OCI-LY7 (cell line): ENCODE measurements at regions not wholly inside any gene's neighbourhood (a gene's known extent, or its start where the extent isn't known, plus 50 kb on each side); places are given as distances from the start of the nearest gene placed in this dataset.

Experiments used
- BruUV-seq: library from RNA; stranded (reverse); fragments of 400-500 nt; replicated peaks from 2 replicates; lab custom pipeline; 2021; lab: Mats Ljungman, UMichigan
- CTCF ChIA-PET: fragments of 300-600 bp; sonication (Branson Sonifier 250); formaldehyde crosslinking; loops from one replicate; lab custom pipeline; 2022; ENCODE audit warnings: antibody characterized with exemption; ENCODE audit not compliant: unreplicated experiment; lab: Charles Lee
- POLR2A ChIA-PET: fragments of 300-600 bp; sonication (Branson Sonifier 250); formaldehyde crosslinking; loops from one replicate; lab custom pipeline; 2022; ENCODE audit warnings: antibody characterized with exemption; lab: Charles Lee
- DNase-seq: peaks from one replicate; pipeline ENCODE4 v3.0.0-alpha.2; 2015; ENCODE audit warnings: low spot score
- H2AFZ ChIP-seq: fragments of 200-600 bp; sonication (generic), shearing (Covaris generic); 2 replicates; pipeline ENCODE4 v1.6.1; 2014; ENCODE audit warnings: mild to moderate bottlenecking, antibody characterized with exemption, low read length, moderate library complexity
- H3K27ac ChIP-seq: fragments of 200-600 bp; sonication (generic); 2 replicates; pipeline ENCODE4 v1.5.1; 2014; ENCODE audit warnings: mixed run types, low read depth, mild to moderate bottlenecking, moderate library complexity, low read length, inconsistent platforms; ENCODE audit not compliant: poor library complexity, severe bottlenecking
- H3K36me3 ChIP-seq: fragments of 200-600 bp; sonication (generic); 2 replicates; pipeline ENCODE4 v1.6.1; 2014; ENCODE audit warnings: mild to moderate bottlenecking, antibody characterized with exemption, low read length, moderate library complexity, mixed read lengths; ENCODE audit not compliant: insufficient read depth
- H3K4me1 ChIP-seq: fragments of 200-600 bp; sonication (generic); 2 replicates; pipeline ENCODE4 v1.5.1; 2014; ENCODE audit warnings: mild to moderate bottlenecking, low read length; ENCODE audit not compliant: insufficient read depth, poor library complexity, severe bottlenecking
- H3K4me2 ChIP-seq: fragments of 200-600 bp; sonication (generic); 2 replicates; pipeline ENCODE4 v1.6.1; 2014; ENCODE audit warnings: mild to moderate bottlenecking, low read length
- H3K4me3 ChIP-seq: fragments of 200-600 bp; sonication (generic); 2 replicates; pipeline ENCODE4 v1.5.1; 2014; ENCODE audit warnings: mild to moderate bottlenecking, low read depth, low read length; ENCODE audit not compliant: poor library complexity, severe bottlenecking
- H3K79me2 ChIP-seq: fragments of 200-600 bp; sonication (generic); 2 replicates; pipeline ENCODE4 v1.6.1; 2016; ENCODE audit warnings: low read depth, mild to moderate bottlenecking, low read length, moderate library complexity, mixed read lengths; ENCODE audit not compliant: insufficient read depth
- H3K9me2 ChIP-seq: fragments of 200-600 bp; sonication (generic); 2 replicates; pipeline ENCODE4 v1.6.1; 2016; ENCODE audit warnings: mild to moderate bottlenecking, low read length, mixed read lengths; ENCODE audit not compliant: insufficient read depth
- H3K9me3 ChIP-seq: fragments of 200-600 bp; sonication (generic); 2 replicates; pipeline ENCODE4 v1.6.1; 2014; ENCODE audit warnings: mild to moderate bottlenecking, mixed run types, low read length, mixed read lengths
- H4K20me1 ChIP-seq: fragments of 200-600 bp; sonication (generic); 2 replicates; pipeline ENCODE4 v1.6.1; 2014; ENCODE audit warnings: mild to moderate bottlenecking, antibody characterized with exemption, low read length, moderate library complexity, mixed read lengths; ENCODE audit not compliant: insufficient read depth
- CTCF ChIP-seq: fragments of 200-600 bp; sonication (generic); conservative IDR thresholded peaks from 2 replicates; pipeline ENCODE4 v1.5.1; 2014; ENCODE audit warnings: mild to moderate bottlenecking, antibody characterized with exemption, low read length, moderate library complexity, mixed read lengths
- EZH2phosphoT487 ChIP-seq: fragments of 200-600 bp; sonication (generic); IDR thresholded peaks from 2 replicates; pipeline ENCODE4 v1.6.1; 2018; ENCODE audit warnings: low read depth, borderline replicate concordance, mild to moderate bottlenecking, mixed run types, antibody characterized with exemption, low read length, moderate library complexity, mixed read lengths
- intact Hi-C: fragments of 100-400 bp; cut with micrococcal nuclease; formaldehyde crosslinking; loops from one replicate; pipeline ENCODE4 v1.10.0; 2022; ENCODE audit not compliant: unreplicated experiment

GRCh38 chr20:24746351-24746685 lies 202.8 kb upstream of the CST7 start:
- H3K4me2 ChIP-seq, result no peak overlapping the region
- TF ChIP-seq EZH2phosphoT487, result no peak
- TF ChIP-seq CTCF, result no peak
- H3K4me1 ChIP-seq, result no peaks in the 10 kb centered on the region
- no peaks in the 10 kb centered on the region for H3K79me2 ChIP-seq
- ChIA-PET POLR2A (no interaction called here), CTCF (no interaction called here)
- no peaks in the 10 kb centered on the region for H3K9me3 ChIP-seq
- no peaks in the 10 kb centered on the region for H3K9me2 ChIP-seq
- intact Hi-C loops, result no loop called here
- no peak for DNase-seq
- no peaks in the 10 kb centered on the region for H3K36me3 ChIP-seq
- BruUV-seq, result no TSS peak
- H3K4me3 ChIP-seq, result no peak overlapping the region
- no peaks in the 10 kb centered on the region for H4K20me1 ChIP-seq
- no peak overlapping the region for H2AFZ ChIP-seq
- H3K27ac ChIP-seq, result no peak overlapping the region

GRCh38 chr20:24747010-24747712 lies 201.9 kb upstream of the CST7 start:
- no peak overlapping the region for H3K27ac ChIP-seq
- no peak for DNase-seq
- no peak for TF ChIP-seq CTCF
- TF ChIP-seq EZH2phosphoT487, result no peak
- no peak overlapping the region for H3K4me3 ChIP-seq
- H3K9me2 ChIP-seq, result no peaks in the 10 kb centered on the region
- POLR2A ChIA-PET, result no interaction called here
- intact Hi-C loops, result no loop called here
- CTCF ChIA-PET, result no interaction called here
- H2AFZ ChIP-seq, result no peak overlapping the region
- no peaks in the 10 kb centered on the region for H3K36me3 ChIP-seq
- BruUV-seq, result no TSS peak
- H3K4me1 ChIP-seq, result no peaks in the 10 kb centered on the region
- H4K20me1 ChIP-seq, result no peaks in the 10 kb centered on the region
- no peak overlapping the region for H3K4me2 ChIP-seq
- no peaks in the 10 kb centered on the region for H3K79me2 ChIP-seq
- no peaks in the 10 kb centered on the region for H3K9me3 ChIP-seq

GRCh38 chr20:24747881-24748595 lies 201.0 kb upstream of the CST7 start:
- no peaks in the 10 kb centered on the region for H3K9me3 ChIP-seq
- no peaks in the 10 kb centered on the region for H4K20me1 ChIP-seq
- no peak for DNase-seq
- no peaks in the 10 kb centered on the region for H3K36me3 ChIP-seq
- H2AFZ ChIP-seq, result no peak overlapping the region
- H3K4me2 ChIP-seq, result no peak overlapping the region
- H3K4me1 ChIP-seq, result no peaks in the 10 kb centered on the region
- H3K27ac ChIP-seq, result no peak overlapping the region
- TF ChIP-seq EZH2phosphoT487 (no peak), CTCF (no peak)
- BruUV-seq, result no TSS peak
- intact Hi-C loops, result no loop called here
- ChIA-PET CTCF (no interaction called here), POLR2A (no interaction called here)
- H3K79me2 ChIP-seq, result no peaks in the 10 kb centered on the region
- H3K4me3 ChIP-seq, result no peak overlapping the region
- no peaks in the 10 kb centered on the region for H3K9me2 ChIP-seq
